Kidney (tissue), 13 donors: ENCODE measurements at regions not wholly inside any gene's neighbourhood (a gene's known extent, or its start where the extent isn't known, plus 50 kb on each side); places are given as distances from the start of the nearest gene placed in this dataset.
"Not testable (repeated sequence)": the region's sequence is repeated elsewhere in the genome, so short reads cannot be mapped to it uniquely, and the experiment has no call there.

Experiments used
- DNase-seq, 5 donors: peaks; one replicate each; pipeline ENCODE4 v3.0.0-alpha.2; 2013 to 2020
- FAIRE-seq: peaks from 2 replicates; lab custom pipeline; 2012; peaks lifted over from hg19 to GRCh38; lab: Jason Lieb, UNC
- H3K27ac ChIP-seq, 2 donors: one replicate each; pipeline ENCODE4 v1.7.0; 2013; ENCODE audit warnings: low read depth in 2 of 2, low read length in 2 of 2, inconsistent platforms in 1 of 2
- H3K27me3 ChIP-seq: one replicate; pipeline ENCODE4 v1.7.1; 2013; ENCODE audit warnings: low read length, inconsistent platforms; ENCODE audit not compliant: control insufficient read depth, insufficient read depth
- H3K36me3 ChIP-seq, 3 donors: one replicate each; pipeline versions ENCODE4 v1.7.0 to v1.7.1; 2013; ENCODE audit warnings: low read length in 3 of 3, control low read depth in 1 of 3, inconsistent platforms in 1 of 3; ENCODE audit not compliant: insufficient read depth in 3 of 3, control insufficient read depth in 2 of 3
- H3K4me1 ChIP-seq, 3 donors: one replicate each; pipeline versions ENCODE4 v1.7.0 to v1.7.1; 2013; ENCODE audit warnings: low read length in 3 of 3, inconsistent platforms in 1 of 3, low read depth in 1 of 3; ENCODE audit not compliant: control insufficient read depth in 2 of 3, insufficient read depth in 2 of 3
- H3K4me3 ChIP-seq, 3 donors: one replicate each; pipeline versions ENCODE4 v1.7.0 to v1.8.1; 2013; ENCODE audit warnings: low read length in 3 of 3, control low read depth in 1 of 3, inconsistent platforms in 1 of 3
- H3K9ac ChIP-seq, 3 donors: one replicate each; pipeline versions ENCODE4 v1.7.0 to v1.7.1; 2013; ENCODE audit warnings: low read length in 3 of 3, control low read depth in 1 of 3, inconsistent platforms in 1 of 3
- H3K9me3 ChIP-seq, 3 donors: one replicate each; pipeline versions ENCODE4 v1.7.0 to v1.7.1; 2013; ENCODE audit warnings: low read length in 3 of 3, control low read depth in 1 of 3, inconsistent platforms in 1 of 3; ENCODE audit not compliant: control insufficient read depth in 2 of 3, insufficient read depth in 1 of 3
- intact Hi-C: fragments of 100-400 bp; cut with DNase I; formaldehyde crosslinking; loops from one replicate; pipeline ENCODE4 v1.11.1; 2022
- TF ChIP-seq, protein P1 (sequence below): IDR thresholded peaks from 3 replicates; pipeline ENCODE4 v1.5.1; 2012; ENCODE audit warnings: mild to moderate bottlenecking, moderate library complexity, borderline replicate concordance; ENCODE audit not compliant: insufficient read depth; ENCODE audit errors: extremely low read depth
- donor health status: control.
- donor health status: control.
- donor health status: control.
- donor health status: control.
- donor health status: control.
- donor health status: DM: yes; HTN: yes; CAD: no.
- donor health status: Normal renal cell carcinoma (clear cell type).

GRCh38 chr7:56375173-56375572, 259.0 kb upstream of the NUPR2 start:
- H3K4me1 ChIP-seq = no peaks in the 10 kb centered on the region
- H3K4me3 ChIP-seq = no peak overlapping the region
- DNase-seq (no peak), FAIRE-seq (no peak)
- TF ChIP-seq, protein P1, sequence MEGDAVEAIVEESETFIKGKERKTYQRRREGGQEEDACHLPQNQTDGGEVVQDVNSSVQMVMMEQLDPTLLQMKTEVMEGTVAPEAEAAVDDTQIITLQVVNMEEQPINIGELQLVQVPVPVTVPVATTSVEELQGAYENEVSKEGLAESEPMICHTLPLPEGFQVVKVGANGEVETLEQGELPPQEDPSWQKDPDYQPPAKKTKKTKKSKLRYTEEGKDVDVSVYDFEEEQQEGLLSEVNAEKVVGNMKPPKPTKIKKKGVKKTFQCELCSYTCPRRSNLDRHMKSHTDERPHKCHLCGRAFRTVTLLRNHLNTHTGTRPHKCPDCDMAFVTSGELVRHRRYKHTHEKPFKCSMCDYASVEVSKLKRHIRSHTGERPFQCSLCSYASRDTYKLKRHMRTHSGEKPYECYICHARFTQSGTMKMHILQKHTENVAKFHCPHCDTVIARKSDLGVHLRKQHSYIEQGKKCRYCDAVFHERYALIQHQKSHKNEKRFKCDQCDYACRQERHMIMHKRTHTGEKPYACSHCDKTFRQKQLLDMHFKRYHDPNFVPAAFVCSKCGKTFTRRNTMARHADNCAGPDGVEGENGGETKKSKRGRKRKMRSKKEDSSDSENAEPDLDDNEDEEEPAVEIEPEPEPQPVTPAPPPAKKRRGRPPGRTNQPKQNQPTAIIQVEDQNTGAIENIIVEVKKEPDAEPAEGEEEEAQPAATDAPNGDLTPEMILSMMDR = no peak
- intact Hi-C loops = no loop called here
- H3K36me3 ChIP-seq = no peaks in the 10 kb centered on the region
- H3K9me3 ChIP-seq = no peaks in the 10 kb centered on the region
- no peak overlapping the region for H3K9ac ChIP-seq
- H3K27ac ChIP-seq = no peak overlapping the region
- H3K27me3 ChIP-seq = no peaks in the 10 kb centered on the region

- H3K4me3 ChIP-seq, H3K9me3 ChIP-seq, FAIRE-seq, H3K9ac ChIP-seq, H3K4me1 ChIP-seq, H3K27ac ChIP-seq, DNase-seq, H3K36me3 ChIP-seq, intact Hi-C loops, H3K27me3 ChIP-seq: not testable (repeated sequence)
Observed at GRCh38 chr7:56374666-56375065, 258.4 kb upstream of the NUPR2 start.

DNA sequence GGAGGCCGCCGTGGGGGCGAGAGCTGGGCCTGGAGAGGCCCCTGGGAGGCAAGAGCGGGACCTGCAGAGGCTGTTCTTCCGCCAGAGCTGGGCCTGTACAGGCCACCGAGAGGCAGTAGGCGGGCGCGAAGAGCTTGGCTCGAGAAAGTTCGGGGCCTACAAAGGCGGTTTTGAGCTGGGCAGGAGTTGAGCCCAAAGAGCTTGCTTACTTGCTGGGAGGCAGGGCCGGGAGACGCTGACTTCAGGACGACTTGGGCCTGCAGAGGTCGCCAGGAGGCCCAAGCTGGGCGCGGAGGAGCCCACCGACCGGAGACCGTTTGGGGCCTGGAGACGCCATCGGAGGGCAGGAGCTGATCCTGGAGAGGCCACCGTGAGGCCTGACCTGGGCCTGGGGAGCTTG, 257.1 kb upstream of the NUPR2 start:
- H3K36me3 ChIP-seq, H3K27me3 ChIP-seq, H3K9ac ChIP-seq, H3K4me1 ChIP-seq, H3K4me3 ChIP-seq, H3K9me3 ChIP-seq, FAIRE-seq, H3K27ac ChIP-seq, intact Hi-C loops: not testable (repeated sequence)
- DNase-seq = peak in 3 of 5 donors; percentile 7 to 98 (median 27)

GRCh38 chr7:56371792-56372191, 255.6 kb upstream of the NUPR2 start:
- H3K27me3 ChIP-seq, intact Hi-C loops, H3K9ac ChIP-seq, H3K4me3 ChIP-seq, FAIRE-seq, H3K27ac ChIP-seq, H3K36me3 ChIP-seq, H3K4me1 ChIP-seq, H3K9me3 ChIP-seq, DNase-seq: not testable (repeated sequence)

- H3K36me3 ChIP-seq, H3K4me1 ChIP-seq, intact Hi-C loops, H3K9me3 ChIP-seq, H3K27me3 ChIP-seq, H3K27ac ChIP-seq, DNase-seq, H3K9ac ChIP-seq, H3K4me3 ChIP-seq, FAIRE-seq: not testable (repeated sequence)
Observed at GRCh38 chr7:56370208-56370872, 254.1 kb upstream of the NUPR2 start.

GRCh38 chr7:56367914-56368313, 251.7 kb upstream of the NUPR2 start:
- intact Hi-C loops, H3K9ac ChIP-seq, H3K27ac ChIP-seq, H3K4me3 ChIP-seq, H3K36me3 ChIP-seq, FAIRE-seq, H3K9me3 ChIP-seq, H3K27me3 ChIP-seq, H3K4me1 ChIP-seq: not testable (repeated sequence)
- peak in 1 of 5 donors; percentile 44 for DNase-seq

- H3K27me3 ChIP-seq, FAIRE-seq, intact Hi-C loops, H3K9me3 ChIP-seq, H3K27ac ChIP-seq, H3K9ac ChIP-seq, DNase-seq, H3K4me1 ChIP-seq, H3K36me3 ChIP-seq, H3K4me3 ChIP-seq: not testable (repeated sequence)
Observed at GRCh38 chr7:56367411-56367810, 251.2 kb upstream of the NUPR2 start.

DNA sequence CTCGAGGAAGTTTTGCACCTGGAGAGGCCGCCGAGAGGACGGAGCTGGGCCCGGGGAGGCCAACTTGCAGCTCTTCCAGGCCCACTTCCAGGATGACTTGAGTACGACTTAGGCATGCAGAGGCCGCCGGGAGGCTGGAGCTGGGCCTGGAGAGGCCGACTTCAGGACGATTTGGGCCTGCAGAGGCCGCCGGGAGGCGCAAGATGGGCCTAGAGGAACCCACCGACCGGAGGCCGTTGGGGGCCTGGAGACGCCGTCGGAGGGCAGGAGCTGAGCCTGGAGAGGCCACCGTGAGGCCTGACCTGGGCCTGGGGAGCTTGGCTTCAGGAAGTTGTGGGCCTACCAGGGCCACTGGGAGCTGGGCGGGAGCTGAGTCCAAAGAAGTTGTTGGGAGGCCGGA, 250.5 kb upstream of the NUPR2 start:
- FAIRE-seq, H3K4me1 ChIP-seq, H3K27me3 ChIP-seq, H3K9me3 ChIP-seq, H3K36me3 ChIP-seq, DNase-seq, intact Hi-C loops, H3K27ac ChIP-seq, H3K4me3 ChIP-seq, H3K9ac ChIP-seq: not testable (repeated sequence)
